ENCODE measurements at regions not wholly inside any gene's neighbourhood (a gene's known extent, or its start where the extent isn't known, plus 50 kb on each side); places are given as distances from the start of the nearest gene placed in this dataset.

DNA sequence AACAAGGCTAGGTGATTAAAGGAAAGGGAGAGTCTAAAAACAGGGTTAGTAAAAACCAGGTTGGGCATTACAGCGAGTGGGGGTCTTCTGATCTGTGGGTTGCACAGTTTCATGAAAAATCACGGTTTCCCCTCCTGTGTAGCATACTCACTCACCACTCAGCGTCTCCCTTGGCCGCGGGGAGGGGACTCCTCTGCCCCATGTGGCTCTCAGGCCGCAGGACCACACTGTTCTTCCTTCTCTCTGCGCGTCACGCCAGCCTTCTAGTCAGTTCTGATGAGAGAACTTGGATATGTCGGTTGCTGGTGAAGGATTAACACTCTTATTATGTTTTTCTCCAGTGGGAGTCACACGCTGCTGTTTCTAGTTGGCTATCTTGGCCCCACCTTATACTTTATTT is 254.6 kb upstream of the LRRC7 start:
- CTCF ChIA-PET: interaction anchor here (0.6 kb wide), 1 partner anchor 99 kb away, joined by 3 read pairs; no protein-coding TSS in a partner anchor
- POLR2A ChIA-PET (ENCODE audit: low non-redundant PET): no interaction called here
- TF ChIP-seq, protein P1, sequence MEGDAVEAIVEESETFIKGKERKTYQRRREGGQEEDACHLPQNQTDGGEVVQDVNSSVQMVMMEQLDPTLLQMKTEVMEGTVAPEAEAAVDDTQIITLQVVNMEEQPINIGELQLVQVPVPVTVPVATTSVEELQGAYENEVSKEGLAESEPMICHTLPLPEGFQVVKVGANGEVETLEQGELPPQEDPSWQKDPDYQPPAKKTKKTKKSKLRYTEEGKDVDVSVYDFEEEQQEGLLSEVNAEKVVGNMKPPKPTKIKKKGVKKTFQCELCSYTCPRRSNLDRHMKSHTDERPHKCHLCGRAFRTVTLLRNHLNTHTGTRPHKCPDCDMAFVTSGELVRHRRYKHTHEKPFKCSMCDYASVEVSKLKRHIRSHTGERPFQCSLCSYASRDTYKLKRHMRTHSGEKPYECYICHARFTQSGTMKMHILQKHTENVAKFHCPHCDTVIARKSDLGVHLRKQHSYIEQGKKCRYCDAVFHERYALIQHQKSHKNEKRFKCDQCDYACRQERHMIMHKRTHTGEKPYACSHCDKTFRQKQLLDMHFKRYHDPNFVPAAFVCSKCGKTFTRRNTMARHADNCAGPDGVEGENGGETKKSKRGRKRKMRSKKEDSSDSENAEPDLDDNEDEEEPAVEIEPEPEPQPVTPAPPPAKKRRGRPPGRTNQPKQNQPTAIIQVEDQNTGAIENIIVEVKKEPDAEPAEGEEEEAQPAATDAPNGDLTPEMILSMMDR (conservative IDR thresholded peaks at IDR 0.05; ENCODE audit: low read depth): no peak
- DNase-seq (ENCODE audit: low spot score): no peak
- H3K27ac ChIP-seq: no peak overlapping the region

DNA sequence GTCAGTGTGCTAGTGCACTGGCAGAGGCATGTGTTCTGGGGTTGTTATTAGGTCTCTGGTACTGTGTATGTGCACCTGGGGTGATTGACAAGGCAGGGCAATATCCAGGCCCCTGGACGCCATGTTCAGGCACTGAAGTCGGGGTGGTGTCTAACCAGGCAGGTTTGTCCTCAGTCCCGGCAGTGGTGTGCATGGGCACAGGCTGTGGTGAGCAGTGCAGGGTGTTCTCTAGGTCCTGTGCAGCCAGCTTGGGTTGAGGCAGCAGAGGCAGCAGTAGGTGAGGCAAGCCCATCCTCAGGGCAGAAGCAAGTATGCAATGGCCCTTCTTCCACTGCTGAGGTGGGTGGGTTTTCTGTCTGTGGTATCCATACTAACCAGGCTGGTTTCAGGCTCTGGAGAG is 252.3 kb upstream of the LRRC7 start:
- no peak for DNase-seq (ENCODE audit: low spot score)
- H3K27ac ChIP-seq: no peak overlapping the region
- POLR2A ChIA-PET (ENCODE audit: low non-redundant PET): no interaction called here
- CTCF ChIA-PET: no interaction called here
- TF ChIP-seq, protein P1 (conservative IDR thresholded peaks at IDR 0.05; ENCODE audit: low read depth): no peak

DNA sequence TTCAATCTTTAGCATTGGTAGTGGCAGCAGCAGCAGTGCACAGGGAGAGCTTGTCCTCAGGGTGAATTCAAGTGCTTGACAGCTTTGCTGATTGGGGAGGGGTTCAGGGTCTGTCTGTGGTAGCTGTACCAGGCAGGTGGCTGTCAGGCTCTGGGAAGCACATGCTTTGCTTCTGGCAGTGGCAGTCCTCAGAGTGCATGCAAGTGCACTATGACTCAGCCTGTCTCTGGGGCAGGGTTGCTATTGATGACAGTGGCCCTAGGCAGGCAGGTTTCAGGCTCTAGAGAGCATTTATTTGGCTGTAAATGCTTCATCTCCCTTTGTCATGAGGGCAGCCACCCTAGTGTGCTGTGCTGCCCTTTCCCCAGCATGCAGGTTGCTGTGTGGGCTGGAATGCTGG is 251.9 kb upstream of the LRRC7 start:
- TF ChIP-seq, protein P1 (conservative IDR thresholded peaks at IDR 0.05; ENCODE audit: low read depth): no peak
- no peak overlapping the region for H3K27ac ChIP-seq
- ChIA-PET POLR2A (ENCODE audit: low non-redundant PET) (no interaction called here), CTCF (interaction anchor here (0.6 kb wide), 1 partner anchor 1374 kb away, joined by 4 read pairs; no protein-coding TSS in a partner anchor)
- no peak for DNase-seq (ENCODE audit: low spot score)

DNA sequence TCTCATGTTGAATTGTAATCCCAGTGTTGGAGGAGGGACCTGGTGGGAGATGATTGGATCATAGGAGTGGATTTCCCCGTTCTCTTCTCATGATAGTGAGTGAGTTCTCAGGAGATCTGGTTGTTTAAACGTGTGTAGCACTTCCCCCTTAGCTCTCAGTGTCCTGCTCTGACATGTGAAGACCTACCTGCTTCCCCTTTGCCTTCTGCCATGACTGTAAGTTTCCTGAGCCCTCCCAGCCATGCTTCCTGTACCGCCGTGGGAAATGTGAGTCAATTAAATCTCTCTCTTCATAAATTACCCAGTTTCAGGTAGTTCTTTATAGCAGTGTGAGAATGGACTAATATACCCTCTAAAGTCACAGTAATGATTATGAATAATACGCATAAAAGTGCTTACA is 248.4 kb upstream of the LRRC7 start:
- CTCF ChIA-PET: no interaction called here

DNA sequence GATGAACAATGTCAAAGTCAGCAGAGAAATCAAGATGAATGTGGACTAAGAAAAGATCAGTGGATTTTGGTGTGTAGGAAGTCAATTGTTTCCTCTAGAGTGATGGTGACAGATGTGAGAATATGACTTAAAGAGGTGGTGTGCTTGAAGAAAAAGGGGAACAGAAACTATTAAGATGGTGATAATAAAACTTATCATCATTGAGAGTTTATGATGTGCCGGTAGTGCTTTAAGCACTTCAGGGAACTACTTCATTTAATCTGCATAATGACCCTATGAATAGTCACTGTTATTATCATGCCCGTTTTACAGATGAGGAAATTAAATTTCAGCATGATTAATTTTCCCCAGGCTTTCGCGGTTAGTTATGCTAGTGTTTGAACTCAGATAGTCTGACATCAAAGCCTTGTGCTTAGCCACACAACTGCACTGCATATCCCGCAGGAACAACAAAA is 246.9 kb upstream of the LRRC7 start:
- ChIA-PET POLR2A (ENCODE audit: low non-redundant PET) (no interaction called here), CTCF (interaction anchor here (0.6 kb wide), 1 partner anchor 857 kb away, joined by 3 read pairs; no protein-coding TSS in a partner anchor)
- TF ChIP-seq, protein P1 (conservative IDR thresholded peaks at IDR 0.05; ENCODE audit: low read depth): no peak
- no peak for DNase-seq (ENCODE audit: low spot score)
- no peak overlapping the region for H3K27ac ChIP-seq

More for the DNA sequence above, 248.4 kb upstream of the LRRC7 start:
- POLR2A ChIA-PET (ENCODE audit: low non-redundant PET): no interaction called here
- TF ChIP-seq, protein P1 (conservative IDR thresholded peaks at IDR 0.05; ENCODE audit: low read depth): no peak
- no peak for DNase-seq (ENCODE audit: low spot score)
- H3K27ac ChIP-seq: no peak overlapping the region

DNA sequence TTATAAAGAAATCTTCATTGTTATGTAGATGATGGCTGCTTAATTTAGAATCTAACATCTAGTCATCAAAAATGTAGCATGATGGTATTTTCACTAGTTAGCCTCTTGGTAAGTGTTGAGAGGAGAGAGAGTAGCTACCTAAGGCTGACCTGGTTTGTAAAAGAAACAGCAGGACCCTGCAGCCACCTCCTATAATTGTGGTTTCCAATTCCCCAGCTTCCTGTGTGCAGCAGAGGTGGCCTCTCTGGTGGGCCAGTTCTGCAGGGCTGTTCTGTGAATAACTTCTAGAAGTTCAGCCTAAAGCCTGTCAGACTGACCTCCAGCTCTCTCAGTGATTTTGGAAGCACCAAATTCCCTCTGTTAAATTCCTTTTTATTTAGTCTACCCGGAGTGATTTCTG is 246.4 kb upstream of the LRRC7 start:
- POLR2A ChIA-PET (ENCODE audit: low non-redundant PET): no interaction called here
- CTCF ChIA-PET: no interaction called here
- no peak overlapping the region for H3K27ac ChIP-seq
- DNase-seq (ENCODE audit: low spot score): no peak
- TF ChIP-seq, protein P1 (conservative IDR thresholded peaks at IDR 0.05; ENCODE audit: low read depth): no peak

DNA sequence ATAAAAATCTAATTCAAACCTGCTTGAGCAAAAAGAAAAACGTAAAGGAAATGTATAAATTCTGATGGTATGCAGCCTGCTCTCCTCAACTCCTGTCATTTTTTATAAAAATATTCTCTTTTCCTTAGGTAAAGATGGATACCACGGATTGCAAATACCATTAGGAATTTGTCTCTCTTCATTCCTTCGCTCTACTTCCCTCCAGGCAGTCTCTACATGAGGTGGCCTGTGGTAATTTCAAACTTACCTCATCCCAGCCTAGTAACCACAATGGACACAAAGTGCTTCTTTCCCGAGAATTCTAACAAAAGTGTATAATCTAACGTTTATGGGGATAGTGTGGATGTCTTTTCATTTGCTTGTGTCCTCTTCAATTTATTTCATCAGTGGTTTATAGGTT is 239.5 kb upstream of the LRRC7 start:
- H3K27ac ChIP-seq: no peak overlapping the region
- no peak for DNase-seq (ENCODE audit: low spot score)
- ChIA-PET CTCF (no interaction called here), POLR2A (ENCODE audit: low non-redundant PET) (no interaction called here)
- TF ChIP-seq, protein P1 (conservative IDR thresholded peaks at IDR 0.05; ENCODE audit: low read depth): no peak

All from RWPE1 (cell line).